ENCODE measurements at regions not wholly inside any gene's neighbourhood (a gene's known extent, or its start where the extent isn't known, plus 50 kb on each side); places are given as distances from the start of the nearest gene placed in this dataset.

- Histone ChIP-seq H3K4me3 (no peak overlapping the region), H3K27me3 (no peaks in the 10 kb centered on the region), H3K9me3 (no peaks in the 10 kb centered on the region), H3K27ac (no peak overlapping the region), H3K4me1 (no peaks in the 10 kb centered on the region), H3K36me3 (no peaks in the 10 kb centered on the region)
- TF ChIP-seq CTCF (IDR thresholded peaks at IDR 0.05) = no peak
- TF ChIP-seq POLR2A (IDR thresholded peaks at IDR 0.05) = no peak
- intact Hi-C loops (cut with DNase I) = no loop called here
- 50% methylated on average over 1 of the region's 1 CpG for WGBS, 2 donors
- no peak for DNase-seq
Observed at GRCh38 chr2:180279581-180279980, 272.5 kb upstream of the CWC22 start.

GRCh38 chr2:180276733-180277132 is 269.6 kb upstream of the CWC22 start:
- no peak overlapping the region for H3K27ac ChIP-seq
- 86% methylated on average over 2 of the region's 2 CpGs; no CpG with 5 or more reads in 1 of the 2 donors for WGBS, 2 donors
- no peak overlapping the region for H3K4me3 ChIP-seq

DNA sequence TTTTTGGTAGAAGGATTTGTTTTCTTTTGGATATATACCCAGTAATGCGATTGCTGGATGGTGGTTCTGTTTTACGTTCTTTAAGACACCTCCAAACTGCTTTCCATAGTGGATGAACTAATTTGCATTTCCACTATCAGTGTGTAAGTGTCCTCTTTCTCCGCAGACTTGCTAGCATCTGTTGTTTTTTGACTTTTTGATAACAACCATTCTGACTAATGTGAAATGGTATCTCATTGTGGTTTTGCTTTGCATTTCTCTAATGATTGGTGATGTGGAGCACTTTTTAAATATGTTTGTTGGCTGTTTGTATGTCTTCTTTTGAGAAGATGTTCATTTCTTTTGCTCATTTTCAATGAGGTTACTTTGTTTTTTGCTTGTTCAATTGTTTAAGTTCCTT is 260.9 kb upstream of the CWC22 start:
- Histone ChIP-seq H3K9me3 (no peaks in the 10 kb centered on the region), H3K4me1 (no peaks in the 10 kb centered on the region), H3K27ac (no peak overlapping the region), H3K36me3 (no peaks in the 10 kb centered on the region), H3K27me3 (no peaks in the 10 kb centered on the region), H3K4me3 (no peak overlapping the region)
- TF ChIP-seq CTCF (IDR thresholded peaks at IDR 0.05) = no peak
- no peak for TF ChIP-seq POLR2A (IDR thresholded peaks at IDR 0.05)
- intact Hi-C loops (cut with DNase I) = no loop called here
- DNase-seq = no peak
- WGBS, 2 donors = 90 to 93% methylated on average over 3 of the region's 3 CpGs

More at GRCh38 chr2:180276733-180277132, 269.6 kb upstream of the CWC22 start:
- TF ChIP-seq CTCF (IDR thresholded peaks at IDR 0.05) = no peak
- no peak for TF ChIP-seq POLR2A (IDR thresholded peaks at IDR 0.05)
- DNase-seq = no peak
- Histone ChIP-seq H3K4me1 (no peaks in the 10 kb centered on the region), H3K9me3 (no peaks in the 10 kb centered on the region), H3K27me3 (no peaks in the 10 kb centered on the region), H3K36me3 (no peaks in the 10 kb centered on the region)
- intact Hi-C loops (cut with DNase I) = no loop called here

GRCh38 chr2:180261976-180262375 is 254.9 kb upstream of the CWC22 start:
- DNase-seq = no peak
- TF ChIP-seq CTCF (IDR thresholded peaks at IDR 0.05) = no peak
- TF ChIP-seq POLR2A (IDR thresholded peaks at IDR 0.05) = no peak
- H3K27ac ChIP-seq = no peak overlapping the region
- H3K36me3 ChIP-seq = no peaks in the 10 kb centered on the region
- H3K27me3 ChIP-seq = no peaks in the 10 kb centered on the region
- H3K4me3 ChIP-seq = no peak overlapping the region
- 94 to 95% methylated on average over 1 of the region's 1 CpG for WGBS, 2 donors
- no peaks in the 10 kb centered on the region for H3K4me1 ChIP-seq
- H3K9me3 ChIP-seq = no peaks in the 10 kb centered on the region
- intact Hi-C loops (cut with DNase I) = no loop called here

DNA sequence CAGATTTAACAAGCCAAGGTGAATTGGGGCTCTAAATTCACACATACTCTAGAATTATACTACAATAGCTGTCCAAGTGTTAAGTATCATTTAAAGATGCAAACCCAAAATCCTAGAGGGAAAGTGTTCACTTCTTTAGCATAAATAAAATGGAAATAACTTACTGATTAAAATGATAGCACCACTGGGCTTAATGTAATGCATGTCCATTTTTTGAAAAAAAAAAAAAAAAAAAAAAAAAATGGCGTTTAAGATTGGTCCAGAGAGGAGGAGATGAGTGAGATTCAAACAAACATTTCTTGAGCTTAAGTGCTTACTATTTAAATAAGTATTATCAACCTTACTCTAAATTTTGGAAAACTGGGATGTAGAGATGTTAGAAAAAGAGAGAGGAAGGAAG is 251.5 kb upstream of the CWC22 start:
- DNase-seq = no peak
- no peak overlapping the region for H3K4me3 ChIP-seq
- H3K27ac ChIP-seq = no peak overlapping the region
- 43 to 59% methylated on average over 1 of the region's 1 CpG for WGBS, 2 donors
- no peaks in the 10 kb centered on the region for H3K9me3 ChIP-seq
- intact Hi-C loops (cut with DNase I) = no loop called here
- H3K4me1 ChIP-seq = no peaks in the 10 kb centered on the region
- H3K36me3 ChIP-seq = no peaks in the 10 kb centered on the region
- no peaks in the 10 kb centered on the region for H3K27me3 ChIP-seq
- TF ChIP-seq POLR2A (IDR thresholded peaks at IDR 0.05) (no peak), CTCF (IDR thresholded peaks at IDR 0.05) (no peak)
